Fibroblast of the aortic adventitia (primary cell): ENCODE measurements at regions not wholly inside any gene's neighbourhood (a gene's known extent, or its start where the extent isn't known, plus 50 kb on each side); places are given as distances from the start of the nearest gene placed in this dataset.

ENCODE experiments used
- DNase-seq: peaks from one replicate; pipeline ENCODE4 v3.0.0-alpha.2; 2010; ENCODE audit warnings: low read depth
- H3K4me3 ChIP-seq: 2 replicates; pipeline ENCODE4 v1.5.1; 2011; ENCODE audit warnings: low read depth, mild to moderate bottlenecking, control low read depth, low read length, moderate library complexity
- TF ChIP-seq, protein P1 (sequence below): IDR thresholded peaks from 2 replicates; pipeline ENCODE4 v1.5.1; 2011; ENCODE audit warnings: mild to moderate bottlenecking, low read length, control low read depth, inconsistent platforms; ENCODE audit not compliant: insufficient read depth

DNA sequence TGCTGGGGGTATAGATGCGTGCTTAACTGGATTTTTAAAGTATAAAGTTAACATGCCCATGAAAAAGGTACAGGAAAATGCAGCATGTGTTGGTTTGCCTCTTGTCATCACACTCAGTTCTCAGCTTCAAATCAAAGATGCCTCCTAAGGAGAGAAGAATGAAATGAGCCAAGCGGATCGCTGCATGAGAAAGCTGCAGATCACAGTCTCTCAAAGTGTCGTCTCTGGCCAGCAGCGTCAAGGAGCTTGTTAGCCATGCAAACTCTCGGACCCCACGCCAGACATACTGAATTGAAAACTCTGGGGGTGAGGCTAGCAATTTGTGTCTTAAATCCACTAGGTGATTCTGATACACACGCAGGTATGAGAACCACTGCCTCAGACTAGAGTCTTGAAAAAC, 297.2 kb downstream of the AJAP1 start:
- H3K4me3 ChIP-seq = no peak overlapping the region
- no peak for DNase-seq
- TF ChIP-seq, protein P1, sequence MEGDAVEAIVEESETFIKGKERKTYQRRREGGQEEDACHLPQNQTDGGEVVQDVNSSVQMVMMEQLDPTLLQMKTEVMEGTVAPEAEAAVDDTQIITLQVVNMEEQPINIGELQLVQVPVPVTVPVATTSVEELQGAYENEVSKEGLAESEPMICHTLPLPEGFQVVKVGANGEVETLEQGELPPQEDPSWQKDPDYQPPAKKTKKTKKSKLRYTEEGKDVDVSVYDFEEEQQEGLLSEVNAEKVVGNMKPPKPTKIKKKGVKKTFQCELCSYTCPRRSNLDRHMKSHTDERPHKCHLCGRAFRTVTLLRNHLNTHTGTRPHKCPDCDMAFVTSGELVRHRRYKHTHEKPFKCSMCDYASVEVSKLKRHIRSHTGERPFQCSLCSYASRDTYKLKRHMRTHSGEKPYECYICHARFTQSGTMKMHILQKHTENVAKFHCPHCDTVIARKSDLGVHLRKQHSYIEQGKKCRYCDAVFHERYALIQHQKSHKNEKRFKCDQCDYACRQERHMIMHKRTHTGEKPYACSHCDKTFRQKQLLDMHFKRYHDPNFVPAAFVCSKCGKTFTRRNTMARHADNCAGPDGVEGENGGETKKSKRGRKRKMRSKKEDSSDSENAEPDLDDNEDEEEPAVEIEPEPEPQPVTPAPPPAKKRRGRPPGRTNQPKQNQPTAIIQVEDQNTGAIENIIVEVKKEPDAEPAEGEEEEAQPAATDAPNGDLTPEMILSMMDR = no peak

DNA sequence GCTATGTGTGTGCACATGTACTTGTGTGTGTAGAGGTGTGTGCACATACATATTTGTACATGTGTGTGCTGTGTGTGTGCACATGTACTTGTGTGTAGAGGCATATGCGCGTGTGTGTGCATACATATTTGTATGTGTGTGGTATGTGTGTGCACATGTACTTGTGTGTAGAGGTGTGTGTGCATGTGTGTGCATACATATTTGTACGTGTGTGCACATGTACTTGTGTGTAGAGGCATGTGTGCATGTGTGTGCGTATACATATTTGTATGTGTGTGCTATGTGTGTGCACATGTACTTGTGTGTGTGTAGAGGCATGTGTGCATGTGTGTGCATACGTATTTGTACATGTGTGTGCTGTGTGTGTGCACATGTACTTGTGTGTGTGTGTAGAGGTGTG, 291.9 kb downstream of the AJAP1 start:
- DNase-seq = no peak
- no peak overlapping the region for H3K4me3 ChIP-seq
- TF ChIP-seq, protein P1 = no peak

DNA sequence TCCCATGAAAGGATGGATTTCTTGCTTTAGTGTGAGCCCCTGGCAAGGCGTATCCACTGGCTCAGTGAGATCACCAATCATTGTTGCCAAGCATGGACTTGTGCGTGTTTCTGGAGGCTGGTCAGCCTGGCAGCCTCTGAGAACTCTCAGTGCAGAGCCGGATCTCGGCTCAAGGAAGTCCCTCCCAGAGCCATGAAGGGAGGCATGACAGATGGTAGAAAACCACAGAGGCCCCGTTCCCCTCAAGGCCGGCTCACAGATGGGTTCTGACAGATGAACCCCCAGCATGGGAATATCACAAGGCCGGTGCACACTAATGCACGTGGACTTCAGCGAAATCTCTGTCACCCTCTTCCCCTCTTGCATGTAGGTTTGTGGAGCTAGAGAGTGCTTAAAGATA, 290.5 kb downstream of the AJAP1 start:
- DNase-seq = no peak
- TF ChIP-seq, protein P1 = no peak
- no peak overlapping the region for H3K4me3 ChIP-seq

DNA sequence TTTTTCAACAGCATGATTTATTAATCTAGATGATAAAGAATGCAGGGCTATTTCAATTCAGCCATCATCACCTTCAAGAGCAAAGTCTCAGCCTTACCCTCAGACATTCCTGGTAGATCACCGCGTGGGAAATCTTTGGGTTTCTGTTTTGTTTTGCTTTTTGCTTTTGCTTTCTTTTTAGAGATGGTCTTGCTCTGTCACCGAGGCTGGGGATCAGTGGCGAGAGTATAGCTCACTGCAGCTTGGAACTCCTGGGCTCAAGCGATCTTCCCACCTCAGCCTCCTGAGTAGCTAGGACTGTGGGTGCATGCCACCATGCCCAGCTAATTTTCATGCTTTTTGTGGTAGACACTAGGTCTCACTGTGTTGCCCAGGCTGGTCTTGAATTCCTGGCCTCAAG, 289.7 kb downstream of the AJAP1 start:
- TF ChIP-seq, protein P1 = no peak

DNA sequence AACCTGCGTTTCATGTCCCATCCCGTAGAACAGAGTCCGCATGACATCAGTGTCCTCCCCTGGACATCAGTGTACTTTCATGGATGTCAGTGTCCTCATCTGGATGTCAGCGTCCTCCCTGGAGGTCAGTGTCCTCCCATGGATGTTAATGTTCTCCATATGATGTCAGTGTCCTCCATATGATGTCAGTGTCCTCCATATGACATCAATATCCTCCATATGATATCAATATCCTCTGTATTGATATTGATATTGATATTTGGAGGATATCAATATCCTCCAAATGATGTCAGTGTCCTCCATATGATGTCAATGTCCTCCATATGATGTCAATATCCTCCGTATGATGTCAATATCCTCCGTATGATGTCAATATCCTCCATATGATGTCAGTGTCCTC, 284.9 kb downstream of the AJAP1 start:
- peak; percentile 1 for DNase-seq
- TF ChIP-seq, protein P1 = no peak
- no peak overlapping the region for H3K4me3 ChIP-seq

More for the DNA sequence above, 289.7 kb downstream of the AJAP1 start:
- DNase-seq = no peak
- H3K4me3 ChIP-seq = no peak overlapping the region

DNA sequence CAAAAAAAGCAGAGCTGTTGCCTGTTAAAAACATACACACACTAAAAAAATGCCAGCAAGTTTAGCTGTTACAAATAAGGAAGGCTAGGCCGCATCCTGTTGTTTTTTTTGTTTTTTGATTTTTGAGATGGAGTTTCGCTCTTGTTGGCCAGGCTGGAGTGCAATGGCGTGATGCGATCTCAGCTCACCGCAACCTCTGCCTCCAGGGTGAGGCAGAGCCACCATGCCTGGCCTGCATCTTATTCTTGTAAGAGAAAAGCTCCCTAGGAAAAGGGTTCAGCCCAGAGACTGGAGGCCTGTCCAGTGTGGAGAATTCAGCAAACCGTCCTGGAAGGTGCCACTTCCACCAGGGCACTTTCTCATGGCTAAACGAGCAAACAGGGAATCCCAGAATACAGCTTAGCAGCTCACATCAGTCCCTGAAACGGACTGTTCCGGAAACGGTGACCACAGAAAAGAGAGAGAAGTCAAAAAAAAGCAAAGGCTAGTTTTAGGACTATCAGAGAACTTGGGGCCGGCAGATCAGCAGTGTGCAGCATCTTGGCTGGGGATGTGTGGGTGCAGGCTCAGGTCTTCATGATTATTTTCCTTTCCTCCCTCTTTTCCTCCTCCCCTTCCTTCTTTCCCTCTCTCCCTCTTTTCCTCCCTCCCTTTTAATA, 283.6 kb downstream of the AJAP1 start:
- no peak for DNase-seq
- H3K4me3 ChIP-seq = no peak overlapping the region
- TF ChIP-seq, protein P1 = no peak

DNA sequence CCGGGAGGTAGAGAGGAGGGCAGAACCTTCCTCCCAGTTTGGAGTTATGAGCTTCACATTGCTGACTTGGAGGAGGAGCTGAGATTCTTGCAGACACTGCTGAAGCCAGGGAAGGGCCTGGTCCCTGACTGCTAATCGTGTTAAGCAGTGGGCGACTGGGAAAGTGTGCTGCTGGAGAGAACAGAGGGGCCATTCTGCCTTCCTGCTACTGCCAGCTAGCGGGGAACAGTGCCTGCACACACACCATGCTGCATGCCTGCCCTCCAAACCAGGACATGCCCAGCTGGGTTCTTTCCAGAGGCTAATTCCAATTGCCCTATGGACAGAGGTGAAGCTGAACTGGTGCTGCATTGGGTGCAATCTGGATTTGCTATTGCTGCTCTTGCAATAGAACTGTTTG, 281.4 kb downstream of the AJAP1 start:
- no peak overlapping the region for H3K4me3 ChIP-seq
- TF ChIP-seq, protein P1 = no peak
- DNase-seq = no peak
